ENCODE measurements at regions not wholly inside any gene's neighbourhood (a gene's known extent, or its start where the extent isn't known, plus 50 kb on each side); places are given as distances from the start of the nearest gene placed in this dataset.

DNA sequence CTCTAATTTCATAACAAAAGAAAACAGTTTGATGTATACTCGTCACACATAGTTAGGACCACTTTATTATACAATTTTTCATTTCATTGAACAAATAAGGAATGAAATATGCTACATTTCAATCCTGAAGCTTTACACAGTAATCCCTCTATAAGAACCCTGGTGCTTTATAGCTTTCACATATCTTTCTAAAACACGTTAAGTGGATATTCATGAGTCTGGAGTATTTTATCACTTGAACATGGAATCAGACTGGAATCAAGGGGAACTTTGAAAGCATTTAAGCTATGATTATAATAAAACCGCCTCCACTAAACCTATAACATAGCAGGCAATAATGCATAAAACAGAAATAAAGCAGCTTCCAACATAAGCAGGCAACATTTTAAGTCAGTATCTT lies 476.6 kb downstream of the COL11A1 start:
- ChIA-PET CTCF (no interaction called here), POLR2A (no interaction called here)
- no peak for DNase-seq
- H3K27ac Mint-ChIP-seq = no peak overlapping the region
- no peak overlapping the region for H3K4me3 Mint-ChIP-seq
- H3K36me3 Mint-ChIP-seq (ENCODE audit: low read depth) = no peaks in the 10 kb centered on the region
- H3K27me3 Mint-ChIP-seq = no peaks in the 10 kb centered on the region
- H3K9me3 Mint-ChIP-seq = no peaks in the 10 kb centered on the region
- H3K4me1 Mint-ChIP-seq = no peaks in the 10 kb centered on the region

DNA sequence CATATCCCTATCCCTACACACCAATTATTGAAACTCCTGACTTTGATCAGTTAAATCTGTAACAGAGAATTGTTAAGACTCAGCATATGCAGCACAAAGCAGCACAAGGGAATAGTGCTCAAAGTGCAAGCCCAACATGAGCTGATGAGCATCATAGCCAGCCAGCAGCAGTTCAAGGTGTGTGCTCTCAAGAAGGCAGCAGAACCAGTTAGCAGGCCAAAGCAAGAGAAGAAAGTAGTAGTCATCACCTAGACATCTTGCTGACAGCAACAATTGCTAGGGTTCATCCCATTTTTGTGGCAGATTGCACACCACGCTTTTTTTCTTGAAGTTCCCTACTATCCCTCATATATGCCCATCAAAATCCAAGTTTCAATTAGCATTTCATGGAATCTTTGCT lies 478.3 kb downstream of the COL11A1 start:
- Mint-ChIP-seq H3K36me3 (ENCODE audit: low read depth) (no peaks in the 10 kb centered on the region), H3K27ac (no peak overlapping the region), H3K27me3 (no peaks in the 10 kb centered on the region), H3K4me1 (no peaks in the 10 kb centered on the region), H3K4me3 (no peak overlapping the region), H3K9me3 (peaks cover 2% of the 10 kb centered on the region)
- ChIA-PET POLR2A (no interaction called here), CTCF (no interaction called here)
- no peak for DNase-seq

DNA sequence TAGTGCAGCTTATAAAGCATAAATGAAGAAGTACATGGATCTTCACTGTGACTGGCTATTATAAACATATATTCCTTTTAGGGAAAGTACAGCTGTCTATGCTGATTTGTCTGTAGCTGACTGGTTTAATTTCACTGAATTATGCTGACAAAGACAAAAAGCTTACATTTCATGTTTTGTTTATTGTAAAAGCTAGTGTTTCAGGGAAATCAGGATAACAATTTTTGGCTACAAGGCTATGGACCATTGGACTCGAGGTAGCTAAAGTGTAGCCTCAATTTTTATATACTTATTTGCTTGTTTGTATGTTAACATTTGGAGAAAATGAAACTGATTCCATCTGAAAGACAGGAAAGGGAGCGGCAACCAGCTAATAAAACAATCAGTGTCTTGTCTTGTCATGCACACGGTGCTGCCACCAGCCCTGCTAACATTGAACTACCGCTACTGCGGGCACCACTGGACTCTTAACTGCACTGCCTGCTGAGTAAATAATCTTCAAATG lies 480.2 kb downstream of the COL11A1 start:
- Mint-ChIP-seq H3K27me3 (no peaks in the 10 kb centered on the region), H3K9me3 (peaks cover 2% of the 10 kb centered on the region), H3K27ac (no peak overlapping the region), H3K4me3 (no peak overlapping the region), H3K36me3 (ENCODE audit: low read depth) (no peaks in the 10 kb centered on the region), H3K4me1 (no peaks in the 10 kb centered on the region)
- CTCF ChIA-PET = no interaction called here
- no peak for DNase-seq
- POLR2A ChIA-PET = no interaction called here

DNA sequence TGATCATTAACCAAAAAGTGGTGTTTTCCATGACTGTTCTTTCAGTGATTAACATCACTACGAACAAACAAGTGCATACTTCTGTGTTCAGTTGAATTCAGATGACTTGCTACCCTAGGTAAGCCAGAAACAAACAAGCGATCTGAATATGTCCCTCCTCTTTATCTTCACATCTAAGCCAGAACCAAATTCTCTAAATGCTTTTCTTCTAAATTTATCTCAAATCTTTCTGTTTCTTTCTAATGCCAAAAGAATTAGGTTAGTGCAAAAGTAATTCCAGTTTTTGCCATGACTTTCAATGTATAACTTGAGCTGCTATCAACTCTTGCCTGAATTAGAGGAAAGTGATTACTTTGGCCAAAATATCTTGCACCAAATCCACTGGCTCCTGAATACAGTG lies 481.2 kb downstream of the COL11A1 start:
- no peaks in the 10 kb centered on the region for H3K27me3 Mint-ChIP-seq
- no peaks in the 10 kb centered on the region for H3K4me1 Mint-ChIP-seq
- no peaks in the 10 kb centered on the region for H3K36me3 Mint-ChIP-seq (ENCODE audit: low read depth)
- ChIA-PET POLR2A (no interaction called here), CTCF (no interaction called here)
- peaks cover 2% of the 10 kb centered on the region for H3K9me3 Mint-ChIP-seq
- no peak overlapping the region for H3K27ac Mint-ChIP-seq
- DNase-seq = no peak
- H3K4me3 Mint-ChIP-seq = no peak overlapping the region

- peaks cover 5% of the 10 kb centered on the region for H3K9me3 Mint-ChIP-seq
- POLR2A ChIA-PET = no interaction called here
- DNase-seq = no peak
- H3K4me3 Mint-ChIP-seq = no peak overlapping the region
- H3K4me1 Mint-ChIP-seq = no peaks in the 10 kb centered on the region
- H3K36me3 Mint-ChIP-seq (ENCODE audit: low read depth) = no peaks in the 10 kb centered on the region
- CTCF ChIA-PET = no interaction called here
- H3K27ac Mint-ChIP-seq = no peak overlapping the region
- H3K27me3 Mint-ChIP-seq = no peaks in the 10 kb centered on the region
Observed at GRCh38 chr1:102615896-102616295, 492.4 kb downstream of the COL11A1 start.

DNA sequence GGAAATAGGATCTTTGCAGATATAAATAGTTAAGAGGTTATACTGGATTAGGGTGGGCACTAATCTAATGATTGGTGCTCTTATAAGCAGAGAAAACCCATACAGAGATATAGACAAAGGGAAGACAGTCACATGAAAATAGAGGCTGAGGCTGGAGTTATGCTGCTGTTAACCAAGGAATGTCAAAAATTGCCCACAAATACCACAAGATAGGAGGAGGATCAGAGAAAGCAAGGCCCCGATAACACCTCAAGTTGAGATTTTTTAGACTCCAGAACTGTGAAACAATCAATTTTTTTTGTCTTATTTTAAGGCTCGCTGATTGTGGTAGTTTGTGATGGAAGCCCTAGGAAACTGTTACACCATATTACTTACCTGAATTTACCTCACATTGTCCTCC lies 513.2 kb downstream of the COL11A1 start:
- no peak overlapping the region for H3K27ac Mint-ChIP-seq
- ChIA-PET POLR2A (no interaction called here), CTCF (no interaction called here)
- H3K4me3 Mint-ChIP-seq = no peak overlapping the region
- H3K9me3 Mint-ChIP-seq = no peaks in the 10 kb centered on the region
- no peaks in the 10 kb centered on the region for H3K4me1 Mint-ChIP-seq
- DNase-seq = no peak
- no peaks in the 10 kb centered on the region for H3K27me3 Mint-ChIP-seq
- H3K36me3 Mint-ChIP-seq (ENCODE audit: low read depth) = no peaks in the 10 kb centered on the region

GRCh38 chr1:102593276-102593675 lies 515.0 kb downstream of the COL11A1 start:
- H3K4me1 Mint-ChIP-seq = no peaks in the 10 kb centered on the region
- ChIA-PET POLR2A (no interaction called here), CTCF (no interaction called here)
- no peak overlapping the region for H3K27ac Mint-ChIP-seq
- no peaks in the 10 kb centered on the region for H3K36me3 Mint-ChIP-seq (ENCODE audit: low read depth)
- H3K27me3 Mint-ChIP-seq = no peaks in the 10 kb centered on the region
- no peak overlapping the region for H3K4me3 Mint-ChIP-seq
- no peaks in the 10 kb centered on the region for H3K9me3 Mint-ChIP-seq
- DNase-seq = no peak

DNA sequence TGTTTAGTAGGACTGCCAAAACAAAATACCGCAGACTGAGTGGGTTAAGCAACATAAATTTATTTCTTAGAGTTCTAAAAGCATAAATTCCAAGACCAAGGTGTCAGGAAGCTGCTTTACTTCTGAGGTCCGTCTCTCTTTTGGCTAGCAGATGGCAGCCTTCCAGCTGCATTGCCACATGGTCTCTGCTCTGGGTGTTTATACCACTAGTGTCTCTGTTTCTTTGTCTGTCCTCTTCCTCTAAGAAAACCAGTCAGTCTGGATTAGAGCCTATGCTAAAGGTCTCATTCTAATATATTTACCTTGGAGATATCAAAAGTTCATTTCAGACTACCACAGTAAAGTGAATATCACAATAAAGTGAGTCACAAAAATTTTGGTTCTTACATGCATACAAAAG lies 519.8 kb downstream of the COL11A1 start:
- POLR2A ChIA-PET = no interaction called here
- CTCF ChIA-PET = no interaction called here
- Mint-ChIP-seq H3K4me3 (no peak overlapping the region), H3K36me3 (ENCODE audit: low read depth) (no peaks in the 10 kb centered on the region), H3K4me1 (no peaks in the 10 kb centered on the region), H3K9me3 (no peaks in the 10 kb centered on the region), H3K27ac (no peak overlapping the region), H3K27me3 (no peaks in the 10 kb centered on the region)
- no peak for DNase-seq

- Mint-ChIP-seq H3K27ac (no peak overlapping the region), H3K9me3 (no peaks in the 10 kb centered on the region), H3K27me3 (no peaks in the 10 kb centered on the region), H3K4me1 (no peaks in the 10 kb centered on the region), H3K4me3 (no peak overlapping the region), H3K36me3 (ENCODE audit: low read depth) (no peaks in the 10 kb centered on the region)
- no peak for DNase-seq
- CTCF ChIA-PET = no interaction called here
- POLR2A ChIA-PET = no interaction called here
Observed at GRCh38 chr1:102586022-102586421, 522.3 kb downstream of the COL11A1 start.

- no peak overlapping the region for H3K4me3 Mint-ChIP-seq
- no peak for DNase-seq
- no peaks in the 10 kb centered on the region for H3K36me3 Mint-ChIP-seq (ENCODE audit: low read depth)
- H3K4me1 Mint-ChIP-seq = no peaks in the 10 kb centered on the region
- CTCF ChIA-PET = no interaction called here
- POLR2A ChIA-PET = no interaction called here
- H3K9me3 Mint-ChIP-seq = no peaks in the 10 kb centered on the region
- H3K27me3 Mint-ChIP-seq = no peaks in the 10 kb centered on the region
- H3K27ac Mint-ChIP-seq = no peak overlapping the region
Observed at GRCh38 chr1:102580806-102581205, 527.5 kb downstream of the COL11A1 start.

- no peaks in the 10 kb centered on the region for H3K4me1 Mint-ChIP-seq
- POLR2A ChIA-PET = no interaction called here
- CTCF ChIA-PET = no interaction called here
- DNase-seq = no peak
- no peaks in the 10 kb centered on the region for H3K9me3 Mint-ChIP-seq
- no peak overlapping the region for H3K27ac Mint-ChIP-seq
- no peaks in the 10 kb centered on the region for H3K27me3 Mint-ChIP-seq
- H3K36me3 Mint-ChIP-seq (ENCODE audit: low read depth) = no peaks in the 10 kb centered on the region
- H3K4me3 Mint-ChIP-seq = no peak overlapping the region
Observed at GRCh38 chr1:102578804-102579203, 529.5 kb downstream of the COL11A1 start.

- no peaks in the 10 kb centered on the region for H3K27me3 Mint-ChIP-seq
- ChIA-PET POLR2A (no interaction called here), CTCF (no interaction called here)
- no peak for DNase-seq
- H3K36me3 Mint-ChIP-seq (ENCODE audit: low read depth) = no peaks in the 10 kb centered on the region
- H3K4me3 Mint-ChIP-seq = no peak overlapping the region
- H3K9me3 Mint-ChIP-seq = no peaks in the 10 kb centered on the region
- H3K4me1 Mint-ChIP-seq = no peaks in the 10 kb centered on the region
- H3K27ac Mint-ChIP-seq = no peak overlapping the region
Observed at GRCh38 chr1:102572637-102573036, 535.7 kb downstream of the COL11A1 start.

- ChIA-PET CTCF (no interaction called here), POLR2A (no interaction called here)
- Mint-ChIP-seq H3K27ac (no peak overlapping the region), H3K27me3 (no peaks in the 10 kb centered on the region), H3K4me3 (no peak overlapping the region), H3K9me3 (no peaks in the 10 kb centered on the region), H3K4me1 (no peaks in the 10 kb centered on the region), H3K36me3 (ENCODE audit: low read depth) (no peaks in the 10 kb centered on the region)
- DNase-seq = no peak
Observed at GRCh38 chr1:102566182-102566581, 542.1 kb downstream of the COL11A1 start.

DNA sequence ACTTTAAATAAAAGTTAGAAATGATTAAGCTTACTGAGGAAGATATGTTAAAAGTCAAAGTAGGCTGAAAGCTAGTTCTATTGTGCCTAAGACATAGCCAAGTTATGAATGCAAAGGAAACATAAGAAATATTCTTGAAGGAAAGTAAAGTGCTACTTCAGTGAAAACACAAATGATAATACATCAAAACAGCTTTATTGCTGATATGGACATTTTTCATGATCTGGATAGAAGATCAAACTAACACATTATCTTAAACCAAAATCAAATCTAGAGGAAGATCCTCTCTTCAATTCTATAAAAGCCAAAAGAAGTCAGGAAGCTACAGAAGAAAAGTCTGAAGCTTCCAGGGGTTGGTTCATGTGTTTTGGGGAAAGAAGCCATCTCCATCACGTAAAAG lies 545.9 kb downstream of the COL11A1 start:
- ChIA-PET CTCF (no interaction called here), POLR2A (no interaction called here)
- no peaks in the 10 kb centered on the region for H3K27me3 Mint-ChIP-seq
- no peak overlapping the region for H3K27ac Mint-ChIP-seq
- no peaks in the 10 kb centered on the region for H3K4me1 Mint-ChIP-seq
- H3K9me3 Mint-ChIP-seq = no peaks in the 10 kb centered on the region
- no peak for DNase-seq
- no peak overlapping the region for H3K4me3 Mint-ChIP-seq
- no peaks in the 10 kb centered on the region for H3K36me3 Mint-ChIP-seq (ENCODE audit: low read depth)

Measured in activated CD4-positive, alpha-beta T cell treated with anti-CD3 and anti-CD28 coated beads, Interleukin-2, amount 10 ng/mL, durations not matched to agents 7 days and 5 days (primary cell).